IMR-90 (cell line): ENCODE measurements at regions not wholly inside any gene's neighbourhood (a gene's known extent, or its start where the extent isn't known, plus 50 kb on each side); places are given as distances from the start of the nearest gene placed in this dataset.

Experiments
- ATAC-seq: fragments of 200-7000 bp; cut with Tn5 transposase; 2 replicates; pipeline ENCODE4 v1.9.1; 2020; ENCODE audit warnings: low read depth, mild to moderate bottlenecking, moderate library complexity
- BruUV-seq: library from RNA; stranded (reverse); fragments of 400-500 nt; replicated peaks from 2 replicates; lab custom pipeline; 2021; lab: Mats Ljungman, UMichigan
- CTCF ChIA-PET: fragments of 300-600 bp; formaldehyde crosslinking; extraction: SDS; loops from one replicate; lab custom pipeline; 2021; ENCODE audit warnings: antibody characterized with exemption; lab: Yijun Ruan, JAX
- POLR2A ChIA-PET: fragments of 300-600 bp; sonication (Branson Sonifier 250); formaldehyde crosslinking; loops from one replicate; lab custom pipeline; 2022; ENCODE audit warnings: antibody characterized with exemption; ENCODE audit not compliant: unreplicated experiment; lab: Charles Lee
- DNase-seq: peaks from one replicate; pipeline ENCODE4 v3.0.0; 2013
- H2AFZ ChIP-seq: replicated peaks from 2 replicates; pipeline ENCODE3; 2013; ENCODE audit warnings: low read length, mild to moderate bottlenecking; ENCODE audit not compliant: poor library complexity
- H2AK5ac ChIP-seq: 2 replicates; pipeline ENCODE4 v1.6.1; 2013; ENCODE audit warnings: low read depth, low read length, inconsistent platforms
- H2AK9ac ChIP-seq: replicated peaks from 2 replicates; pipeline ENCODE3; 2013; ENCODE audit warnings: mild to moderate bottlenecking, low read depth, low read length, moderate library complexity; ENCODE audit not compliant: poor library complexity
- H2BK120ac ChIP-seq: 2 replicates; pipeline ENCODE4 v1.6.1; 2013; ENCODE audit warnings: low read depth, low read length, inconsistent platforms
- H2BK15ac ChIP-seq: 3 replicates; pipeline ENCODE4 v1.6.1; 2013; ENCODE audit warnings: low read depth, low read length, inconsistent platforms
- H2BK20ac ChIP-seq: 2 replicates; pipeline ENCODE4 v1.6.1; 2013; ENCODE audit warnings: low read depth, mild to moderate bottlenecking, inconsistent platforms, low read length, moderate library complexity
- H2BK5ac ChIP-seq: 2 replicates; pipeline ENCODE4 v1.6.1; 2013; ENCODE audit warnings: mild to moderate bottlenecking, low read depth, low read length, inconsistent platforms; ENCODE audit not compliant: poor library complexity, severe bottlenecking
- H3K14ac ChIP-seq: replicated peaks from 2 replicates; pipeline ENCODE4 v1.6.1; 2013; ENCODE audit warnings: low read depth, low read length, inconsistent platforms
- H3K18ac ChIP-seq: 2 replicates; pipeline ENCODE4 v1.6.1; 2013; ENCODE audit warnings: low read depth, low read length, control low read depth
- H3K23ac ChIP-seq: 2 replicates; pipeline ENCODE4 v1.6.1; 2013; ENCODE audit warnings: low read depth, low read length, inconsistent platforms
- H3K27ac ChIP-seq: 2 replicates; pipeline ENCODE4 v1.5.1; 2013; ENCODE audit warnings: mild to moderate bottlenecking, control low read depth, low read length; ENCODE audit not compliant: insufficient read depth
- H3K27me3 ChIP-seq: 2 replicates; pipeline ENCODE4 v1.6.1; 2013; ENCODE audit warnings: low read length; ENCODE audit not compliant: control insufficient read depth, insufficient read depth
- H3K36me3 ChIP-seq: 2 replicates; pipeline ENCODE4 v1.6.1; 2013; ENCODE audit warnings: low read length, mixed read lengths; ENCODE audit not compliant: control insufficient read depth, insufficient read depth
- H3K4ac ChIP-seq: 2 replicates; pipeline ENCODE4 v1.6.1; 2013; ENCODE audit warnings: low read depth, low read length, inconsistent platforms
- H3K4me1 ChIP-seq: 2 replicates; pipeline ENCODE4 v1.6.1; 2013; ENCODE audit warnings: low read length, mixed read lengths; ENCODE audit not compliant: control insufficient read depth, insufficient read depth
- H3K4me2 ChIP-seq: 2 replicates; pipeline ENCODE4 v1.6.1; 2013; ENCODE audit warnings: low read depth, mild to moderate bottlenecking, control low read depth, low read length, moderate library complexity
- H3K4me3 ChIP-seq: 2 replicates; pipeline ENCODE4 v1.5.1; 2013; ENCODE audit warnings: low read depth, mild to moderate bottlenecking, control low read depth, low read length, moderate library complexity; ENCODE audit not compliant: insufficient read depth
- H3K56ac ChIP-seq: 2 replicates; pipeline ENCODE4 v1.6.1; 2013; ENCODE audit warnings: low read length, inconsistent platforms; ENCODE audit not compliant: insufficient read depth; ENCODE audit errors: extremely low read depth
- H3K79me1 ChIP-seq, 2 experiments: 2 replicates each; pipeline ENCODE4 v1.6.1; 2013; ENCODE audit warnings: low read length in 2 of 2, inconsistent platforms in 1 of 2, low read depth in 1 of 2
- H3K9ac ChIP-seq: 2 replicates; pipeline ENCODE4 v1.6.1; 2013; ENCODE audit warnings: low read depth, low read length, control low read depth
- H3K9me1 ChIP-seq: 2 replicates; pipeline ENCODE4 v1.6.1; 2013; ENCODE audit warnings: low read length, inconsistent platforms; ENCODE audit not compliant: insufficient read depth
- H3K9me3 ChIP-seq: 2 replicates; pipeline ENCODE4 v1.6.1; 2013; ENCODE audit warnings: low read length; ENCODE audit not compliant: control insufficient read depth, insufficient read depth
- H4K20me1 ChIP-seq: 2 replicates; pipeline ENCODE4 v1.6.1; 2013; ENCODE audit warnings: low read length, inconsistent platforms; ENCODE audit not compliant: insufficient read depth
- H4K5ac ChIP-seq: 2 replicates; pipeline ENCODE4 v1.6.1; 2013; ENCODE audit warnings: mild to moderate bottlenecking, low read depth, low read length, control low read depth
- H4K8ac ChIP-seq, 2 experiments: 2 replicates each; pipeline ENCODE4 v1.6.1; 2013; ENCODE audit warnings: low read depth in 2 of 2, low read length in 2 of 2, control low read depth in 1 of 2, inconsistent platforms in 1 of 2
- H4K91ac ChIP-seq: 2 replicates; pipeline ENCODE4 v1.6.1; 2013; ENCODE audit warnings: low read depth, low read length, inconsistent platforms; ENCODE audit not compliant: insufficient read depth
- BHLHE40 ChIP-seq: fragments of 150-350 bp; IDR thresholded peaks from 2 replicates; pipeline ENCODE4 v1.6.1; 2016; ENCODE audit warnings: mild to moderate bottlenecking, low read depth, low read length
- CEBPB ChIP-seq: IDR thresholded peaks from 2 replicates; pipeline ENCODE4 v1.6.1; 2012; ENCODE audit warnings: low read depth, low read length, improper control_type of control experiment
- CHD1 ChIP-seq: IDR thresholded peaks from 2 replicates; pipeline ENCODE4 v1.6.1; 2012; ENCODE audit warnings: low read depth, low read length, improper control_type of control experiment
- CTCF ChIP-seq: conservative IDR thresholded peaks from 2 replicates; pipeline ENCODE4 v1.5.1; 2012; ENCODE audit warnings: mild to moderate bottlenecking, low read depth, low read length, improper control_type of control experiment
- ELK1 ChIP-seq: fragments of 150-350 bp; IDR thresholded peaks from 2 replicates; pipeline ENCODE4 v1.6.1; 2016; ENCODE audit warnings: low read depth, mild to moderate bottlenecking, low read length, moderate library complexity, borderline replicate concordance
- FOS ChIP-seq: fragments of 150-350 bp; IDR thresholded peaks from 2 replicates; pipeline ENCODE4 v1.6.1; 2016; ENCODE audit warnings: low read depth, low read length
- MAFK ChIP-seq: IDR thresholded peaks from 2 replicates; pipeline ENCODE4 v1.6.1; 2012; ENCODE audit warnings: low read depth, low read length, improper control_type of control experiment
- POLR2A ChIP-seq: IDR thresholded peaks from 2 replicates; pipeline ENCODE4 v1.6.1; 2012; ENCODE audit warnings: mild to moderate bottlenecking, low read depth, low read length
- RAD21 ChIP-seq: IDR thresholded peaks from 2 replicates; pipeline ENCODE4 v1.6.1; 2012; ENCODE audit warnings: low read length, improper control_type of control experiment
- RFX5 ChIP-seq: IDR thresholded peaks from 2 replicates; pipeline ENCODE4 v1.8.0; 2012; ENCODE audit warnings: low read depth, mild to moderate bottlenecking, low read length, moderate library complexity
- USF2 ChIP-seq: fragments of 150-350 bp; IDR thresholded peaks from 2 replicates; pipeline ENCODE4 v1.6.1; 2017; ENCODE audit warnings: mild to moderate bottlenecking, antibody characterized with exemption, low read length, low read depth
- dilution Hi-C: fragments of 300-500 bp; cut with HindIII; formaldehyde crosslinking; loops from one replicate; pipeline ENCODE4 v1.14.3; 2018; ENCODE audit warnings: low sequenced_read_pairs; ENCODE audit not compliant: unreplicated experiment
- in situ Hi-C: fragments of 300-500 bp; cut with MboI; formaldehyde crosslinking; loops from 3 replicates; pipeline ENCODE4 v1.14.3; 2019; ENCODE audit warnings: low sequenced_read_pairs, inconsistent platforms, mixed read lengths
- intact Hi-C: fragments of 100-400 bp; cut with micrococcal nuclease; formaldehyde crosslinking; loops from 2 replicates; pipeline ENCODE4 v1.10.0; 2022

- Histone ChIP-seq H3K79me1 (no peaks in the 10 kb centered on the region), H3K9ac (no peak overlapping the region), H4K20me1 (no peaks in the 10 kb centered on the region), H2AK5ac (no peak overlapping the region), H2BK20ac (no peak overlapping the region), H3K18ac (no peak overlapping the region), H3K36me3 (no peaks in the 10 kb centered on the region), H4K5ac (no peak overlapping the region), H3K27me3 (no peaks in the 10 kb centered on the region), H3K9me3 (peaks cover 4% of the 10 kb centered on the region), H2BK120ac (no peak overlapping the region), H2AK9ac (no peak overlapping the region), H3K23ac (no peak overlapping the region), H3K14ac (no peak overlapping the region), H3K56ac (no peak overlapping the region), H4K8ac (no peak overlapping the region), H3K4me1 (no peaks in the 10 kb centered on the region), H3K4me2 (no peak overlapping the region), H3K4me3 (no peak overlapping the region), H3K9me1 (no peaks in the 10 kb centered on the region), H2BK5ac (no peak overlapping the region), H2AFZ (no peak overlapping the region), H3K27ac (no peak overlapping the region), H3K4ac (no peak overlapping the region), H2BK15ac (no peak overlapping the region), H4K91ac (no peak overlapping the region)
- ChIA-PET CTCF (no interaction called here), POLR2A (no interaction called here)
- in situ Hi-C loops: no loop called here
- BruUV-seq: no TSS peak
- intact Hi-C loops: no loop called here
- dilution Hi-C loops: no loop called here
- DNase-seq (no peak), ATAC-seq (no peak)
- TF ChIP-seq CHD1 (no peak), CTCF (no peak), MAFK (no peak), RAD21 (no peak), ELK1 (no peak), USF2 (no peak), FOS (no peak), CEBPB (no peak), RFX5 (no peak), BHLHE40 (no peak), POLR2A (no peak)
These were observed 383.0 kb upstream of the TMEFF2 start for GRCh38 chr2:192577706-192578105.
